ENCODE measurements at regions not wholly inside any gene's neighbourhood (a gene's known extent, or its start where the extent isn't known, plus 50 kb on each side); places are given as distances from the start of the nearest gene placed in this dataset.
"Not testable (repeated sequence)": the region's sequence is repeated elsewhere in the genome, so short reads cannot be mapped to it uniquely, and the experiment has no call there.

GRCh38 chr22:22378446-22379415 lies 129.8 kb downstream of the ZNF280B start:
- Histone ChIP-seq H3K9me3 (no peaks in the 10 kb centered on the region), H3K4me3 (no peak overlapping the region), H3K27ac (no peak overlapping the region), H3K4me1 (ENCODE audit: insufficient read depth) (no peaks in the 10 kb centered on the region), H3K27me3 (no peaks in the 10 kb centered on the region), H3K36me3 (no peaks in the 10 kb centered on the region)
- intact Hi-C loops (cut with DNase I): no loop called here
- 36 to 48% (median 39%) methylated on average over 8 of the region's 8 CpGs for WGBS, 3 donors
- no peak for TF ChIP-seq CTCF (IDR thresholded peaks at IDR 0.05)
- no peak for TF ChIP-seq POLR2A (IDR thresholded peaks at IDR 0.05)
- TF ChIP-seq EP300 (IDR thresholded peaks at IDR 0.05): no peak
- DNase-seq: no peak

- Histone ChIP-seq H3K27ac (no peak overlapping the region), H3K36me3 (no peaks in the 10 kb centered on the region), H3K27me3 (no peaks in the 10 kb centered on the region), H3K4me3 (no peak overlapping the region), H3K4me1 (ENCODE audit: insufficient read depth) (no peaks in the 10 kb centered on the region), H3K9me3 (no peaks in the 10 kb centered on the region)
- TF ChIP-seq CTCF (IDR thresholded peaks at IDR 0.05) (no peak), POLR2A (IDR thresholded peaks at IDR 0.05) (no peak), EP300 (IDR thresholded peaks at IDR 0.05) (no peak)
- intact Hi-C loops (cut with DNase I): no loop called here
- 38 to 65% (median 40%) methylated on average over 5 to 11 of the region's 11 CpGs for WGBS, 3 donors
- DNase-seq: no peak
Measured at GRCh38 chr22:22380098-22381030, 128.2 kb downstream of the ZNF280B start.

- H3K4me3 ChIP-seq; intact Hi-C loops (cut with DNase I); H3K27me3 ChIP-seq; H3K9me3 ChIP-seq; H3K36me3 ChIP-seq; H3K4me1 ChIP-seq (ENCODE audit: insufficient read depth); H3K27ac ChIP-seq; DNase-seq: not testable (repeated sequence)
- WGBS, 3 donors: 64 to 74% (median 73%) methylated on average over 2 of the region's 2 CpGs
Measured at GRCh38 chr22:22381292-22381691, 127.2 kb downstream of the ZNF280B start.

GRCh38 chr22:22384267-22384666 lies 124.3 kb downstream of the ZNF280B start:
- Histone ChIP-seq H3K4me1 (ENCODE audit: insufficient read depth) (no peaks in the 10 kb centered on the region), H3K36me3 (no peaks in the 10 kb centered on the region), H3K4me3 (no peak overlapping the region), H3K27me3 (no peaks in the 10 kb centered on the region), H3K27ac (no peak overlapping the region), H3K9me3 (no peaks in the 10 kb centered on the region)
- WGBS, 3 donors: 28 to 55% (median 47%) methylated on average over 3 of the region's 3 CpGs
- TF ChIP-seq CTCF (IDR thresholded peaks at IDR 0.05): no peak
- no peak for TF ChIP-seq EP300 (IDR thresholded peaks at IDR 0.05)
- TF ChIP-seq POLR2A (IDR thresholded peaks at IDR 0.05): no peak
- intact Hi-C loops (cut with DNase I): no loop called here
- no peak for DNase-seq

Data from ovary (tissue), 7 donors.